ENCODE measurements at regions not wholly inside any gene's neighbourhood (a gene's known extent, or its start where the extent isn't known, plus 50 kb on each side); places are given as distances from the start of the nearest gene placed in this dataset.

DNA sequence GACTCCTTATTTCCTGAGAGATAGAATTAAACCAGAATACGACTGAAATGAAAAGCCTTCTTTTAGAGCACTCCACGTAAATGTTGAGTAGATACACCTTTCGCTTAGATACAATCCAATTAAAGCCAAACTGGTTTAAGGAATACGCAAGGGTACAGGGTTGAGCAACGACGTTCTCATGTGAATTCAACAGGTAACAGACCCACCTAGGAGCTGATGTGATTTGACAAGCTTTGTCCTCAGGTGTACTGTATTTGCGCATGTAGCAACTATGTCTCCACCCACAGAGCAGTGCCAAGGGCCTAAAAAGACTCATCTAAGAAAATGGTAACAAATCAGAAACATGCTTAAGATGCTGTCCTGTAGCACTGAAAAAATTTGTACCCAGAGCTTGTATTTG, 139.6 kb downstream of the GATA3 start:
- TF ChIP-seq USF1 (IDR thresholded peaks at IDR 0.05) (no peak), TAF1 (IDR thresholded peaks at IDR 0.05; ENCODE audit: low read depth) (no peak), TCF12 (IDR thresholded peaks at IDR 0.05; ENCODE audit: low read depth) (no peak), FOXM1 (IDR thresholded peaks at IDR 0.05; ENCODE audit: borderline replicate concordance, low read depth) (no peak), EGR1 (IDR thresholded peaks at IDR 0.05) (no peak), ZBTB7A (IDR thresholded peaks at IDR 0.05; ENCODE audit: low read depth) (no peak), TEAD4 (IDR thresholded peaks at IDR 0.05) (no peak), EP300 (IDR thresholded peaks at IDR 0.05; ENCODE audit: borderline replicate concordance) (no peak), CREB1 (IDR thresholded peaks at IDR 0.05; ENCODE audit: low read depth) (no peak), RAD21 (IDR thresholded peaks at IDR 0.05; ENCODE audit: low read depth) (no peak), CEBPB (IDR thresholded peaks at IDR 0.05) (no peak), YY1 (IDR thresholded peaks at IDR 0.05; ENCODE audit: low read depth) (no peak), NFIC (IDR thresholded peaks at IDR 0.05) (no peak)
- TF ChIP-seq, protein P1, sequence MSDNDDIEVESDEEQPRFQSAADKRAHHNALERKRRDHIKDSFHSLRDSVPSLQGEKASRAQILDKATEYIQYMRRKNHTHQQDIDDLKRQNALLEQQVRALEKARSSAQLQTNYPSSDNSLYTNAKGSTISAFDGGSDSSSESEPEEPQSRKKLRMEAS (IDR thresholded peaks at IDR 0.05), result no peak
- TF ChIP-seq, protein P2, sequence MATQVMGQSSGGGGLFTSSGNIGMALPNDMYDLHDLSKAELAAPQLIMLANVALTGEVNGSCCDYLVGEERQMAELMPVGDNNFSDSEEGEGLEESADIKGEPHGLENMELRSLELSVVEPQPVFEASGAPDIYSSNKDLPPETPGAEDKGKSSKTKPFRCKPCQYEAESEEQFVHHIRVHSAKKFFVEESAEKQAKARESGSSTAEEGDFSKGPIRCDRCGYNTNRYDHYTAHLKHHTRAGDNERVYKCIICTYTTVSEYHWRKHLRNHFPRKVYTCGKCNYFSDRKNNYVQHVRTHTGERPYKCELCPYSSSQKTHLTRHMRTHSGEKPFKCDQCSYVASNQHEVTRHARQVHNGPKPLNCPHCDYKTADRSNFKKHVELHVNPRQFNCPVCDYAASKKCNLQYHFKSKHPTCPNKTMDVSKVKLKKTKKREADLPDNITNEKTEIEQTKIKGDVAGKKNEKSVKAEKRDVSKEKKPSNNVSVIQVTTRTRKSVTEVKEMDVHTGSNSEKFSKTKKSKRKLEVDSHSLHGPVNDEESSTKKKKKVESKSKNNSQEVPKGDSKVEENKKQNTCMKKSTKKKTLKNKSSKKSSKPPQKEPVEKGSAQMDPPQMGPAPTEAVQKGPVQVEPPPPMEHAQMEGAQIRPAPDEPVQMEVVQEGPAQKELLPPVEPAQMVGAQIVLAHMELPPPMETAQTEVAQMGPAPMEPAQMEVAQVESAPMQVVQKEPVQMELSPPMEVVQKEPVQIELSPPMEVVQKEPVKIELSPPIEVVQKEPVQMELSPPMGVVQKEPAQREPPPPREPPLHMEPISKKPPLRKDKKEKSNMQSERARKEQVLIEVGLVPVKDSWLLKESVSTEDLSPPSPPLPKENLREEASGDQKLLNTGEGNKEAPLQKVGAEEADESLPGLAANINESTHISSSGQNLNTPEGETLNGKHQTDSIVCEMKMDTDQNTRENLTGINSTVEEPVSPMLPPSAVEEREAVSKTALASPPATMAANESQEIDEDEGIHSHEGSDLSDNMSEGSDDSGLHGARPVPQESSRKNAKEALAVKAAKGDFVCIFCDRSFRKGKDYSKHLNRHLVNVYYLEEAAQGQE (IDR thresholded peaks at IDR 0.05; ENCODE audit: low read depth), result no peak

- TF ChIP-seq TAF1 (IDR thresholded peaks at IDR 0.05; ENCODE audit: low read depth), result no peak
- TF ChIP-seq ZBTB7A (IDR thresholded peaks at IDR 0.05; ENCODE audit: low read depth), result no peak
- TF ChIP-seq FOXM1 (IDR thresholded peaks at IDR 0.05; ENCODE audit: borderline replicate concordance, low read depth), result no peak
- TF ChIP-seq CREB1 (IDR thresholded peaks at IDR 0.05; ENCODE audit: low read depth), result no peak
- TF ChIP-seq YY1 (IDR thresholded peaks at IDR 0.05; ENCODE audit: low read depth), result no peak
- TF ChIP-seq USF1 (IDR thresholded peaks at IDR 0.05), result no peak
- no peak for TF ChIP-seq CEBPB (IDR thresholded peaks at IDR 0.05)
- no peak for TF ChIP-seq NFIC (IDR thresholded peaks at IDR 0.05)
- TF ChIP-seq, protein P2 (IDR thresholded peaks at IDR 0.05; ENCODE audit: low read depth), result no peak
- TF ChIP-seq EP300 (IDR thresholded peaks at IDR 0.05; ENCODE audit: borderline replicate concordance), result no peak
- TF ChIP-seq EGR1 (IDR thresholded peaks at IDR 0.05), result no peak
- TF ChIP-seq TEAD4 (IDR thresholded peaks at IDR 0.05), result no peak
- TF ChIP-seq RAD21 (IDR thresholded peaks at IDR 0.05; ENCODE audit: low read depth), result no peak
Observed at GRCh38 chr10:8206882-8207281, 152.4 kb downstream of the GATA3 start.

DNA sequence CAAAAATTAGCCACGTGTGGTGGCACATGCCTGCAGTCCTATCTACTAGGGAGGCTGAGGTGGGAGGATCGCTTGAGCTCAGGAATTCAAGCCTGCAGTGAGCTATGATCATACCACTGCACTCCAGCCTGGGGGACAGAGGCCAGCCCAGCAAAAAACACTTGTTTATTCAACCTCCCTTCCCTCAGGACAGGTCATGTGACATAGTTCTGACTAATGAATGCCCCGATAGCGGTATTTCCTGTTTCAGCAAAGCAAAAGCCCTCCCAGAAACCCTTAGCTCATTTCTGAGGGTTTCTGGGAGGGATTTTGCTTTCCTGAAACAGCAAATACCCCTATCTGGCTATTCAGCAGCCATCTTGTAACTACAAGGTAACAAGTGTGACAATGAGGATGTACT, 157.1 kb downstream of the GATA3 start:
- TF ChIP-seq YY1 (IDR thresholded peaks at IDR 0.05; ENCODE audit: low read depth) (no peak), TEAD4 (IDR thresholded peaks at IDR 0.05) (no peak), ZBTB7A (IDR thresholded peaks at IDR 0.05; ENCODE audit: low read depth) (no peak), EP300 (IDR thresholded peaks at IDR 0.05; ENCODE audit: borderline replicate concordance) (no peak), RAD21 (IDR thresholded peaks at IDR 0.05; ENCODE audit: low read depth) (no peak), CEBPB (IDR thresholded peaks at IDR 0.05) (no peak), CREB1 (IDR thresholded peaks at IDR 0.05; ENCODE audit: low read depth) (no peak), FOXM1 (IDR thresholded peaks at IDR 0.05; ENCODE audit: borderline replicate concordance, low read depth) (no peak), TCF12 (IDR thresholded peaks at IDR 0.05; ENCODE audit: low read depth) (no peak), EGR1 (IDR thresholded peaks at IDR 0.05) (no peak), USF1 (IDR thresholded peaks at IDR 0.05) (no peak), TAF1 (IDR thresholded peaks at IDR 0.05; ENCODE audit: low read depth) (no peak), NFIC (IDR thresholded peaks at IDR 0.05) (no peak)
- TF ChIP-seq, protein P2 (IDR thresholded peaks at IDR 0.05; ENCODE audit: low read depth), result no peak
- TF ChIP-seq, protein P1 (IDR thresholded peaks at IDR 0.05), result no peak

- TF ChIP-seq EP300 (IDR thresholded peaks at IDR 0.05; ENCODE audit: borderline replicate concordance), result no peak
- no peak for TF ChIP-seq CEBPB (IDR thresholded peaks at IDR 0.05)
- no peak for TF ChIP-seq FOXM1 (IDR thresholded peaks at IDR 0.05; ENCODE audit: borderline replicate concordance, low read depth)
- no peak for TF ChIP-seq YY1 (IDR thresholded peaks at IDR 0.05; ENCODE audit: low read depth)
- no peak for TF ChIP-seq USF1 (IDR thresholded peaks at IDR 0.05)
- TF ChIP-seq NFIC (IDR thresholded peaks at IDR 0.05), result no peak
- TF ChIP-seq TAF1 (IDR thresholded peaks at IDR 0.05; ENCODE audit: low read depth), result no peak
- no peak for TF ChIP-seq TEAD4 (IDR thresholded peaks at IDR 0.05)
- TF ChIP-seq, protein P2 (IDR thresholded peaks at IDR 0.05; ENCODE audit: low read depth), result no peak
Observed at GRCh38 chr10:8213735-8214134, 159.2 kb downstream of the GATA3 start.
